ENCODE measurements at regions not wholly inside any gene's neighbourhood (a gene's known extent, or its start where the extent isn't known, plus 50 kb on each side); places are given as distances from the start of the nearest gene placed in this dataset.

DNA sequence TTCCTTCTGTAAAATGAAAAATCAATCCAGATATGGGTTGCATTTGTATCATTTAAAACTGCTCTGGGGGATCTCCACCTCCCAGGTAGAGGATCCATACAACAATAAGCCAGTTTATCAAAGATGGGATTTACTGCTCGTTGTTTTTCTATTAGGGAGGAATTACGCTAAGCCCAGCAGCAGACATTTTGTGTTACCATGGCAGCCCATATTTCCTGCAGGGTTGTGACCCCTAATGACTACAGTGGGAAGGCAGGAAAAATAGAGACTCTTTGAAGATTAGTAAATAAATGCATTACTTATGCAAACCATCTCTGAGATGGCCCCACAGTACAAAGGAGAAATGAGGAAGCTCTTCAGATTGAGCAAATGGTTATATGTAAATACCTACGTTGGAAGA lies 253.4 kb upstream of the GPR101 start:
- TF ChIP-seq, protein P1, sequence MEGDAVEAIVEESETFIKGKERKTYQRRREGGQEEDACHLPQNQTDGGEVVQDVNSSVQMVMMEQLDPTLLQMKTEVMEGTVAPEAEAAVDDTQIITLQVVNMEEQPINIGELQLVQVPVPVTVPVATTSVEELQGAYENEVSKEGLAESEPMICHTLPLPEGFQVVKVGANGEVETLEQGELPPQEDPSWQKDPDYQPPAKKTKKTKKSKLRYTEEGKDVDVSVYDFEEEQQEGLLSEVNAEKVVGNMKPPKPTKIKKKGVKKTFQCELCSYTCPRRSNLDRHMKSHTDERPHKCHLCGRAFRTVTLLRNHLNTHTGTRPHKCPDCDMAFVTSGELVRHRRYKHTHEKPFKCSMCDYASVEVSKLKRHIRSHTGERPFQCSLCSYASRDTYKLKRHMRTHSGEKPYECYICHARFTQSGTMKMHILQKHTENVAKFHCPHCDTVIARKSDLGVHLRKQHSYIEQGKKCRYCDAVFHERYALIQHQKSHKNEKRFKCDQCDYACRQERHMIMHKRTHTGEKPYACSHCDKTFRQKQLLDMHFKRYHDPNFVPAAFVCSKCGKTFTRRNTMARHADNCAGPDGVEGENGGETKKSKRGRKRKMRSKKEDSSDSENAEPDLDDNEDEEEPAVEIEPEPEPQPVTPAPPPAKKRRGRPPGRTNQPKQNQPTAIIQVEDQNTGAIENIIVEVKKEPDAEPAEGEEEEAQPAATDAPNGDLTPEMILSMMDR (conservative IDR thresholded peaks at IDR 0.05; ENCODE audit: low read depth, low read length): no peak
- TF ChIP-seq EZH2 (IDR thresholded peaks at IDR 0.05; ENCODE audit: borderline replicate concordance, low read depth, low read length, poor library complexity, severe bottlenecking): no peak

All from A673 (cell line).